HTR-8/SVneo (cell line): ENCODE measurements at regions not wholly inside any gene's neighbourhood (a gene's known extent, or its start where the extent isn't known, plus 50 kb on each side); places are given as distances from the start of the nearest gene placed in this dataset.

Experiments
- DNase-seq: peaks from one replicate; pipeline ENCODE4 v3.0.0; 2011; ENCODE audit warnings: low spot score, mixed read lengths; ENCODE audit not compliant: insufficient read length
- FAIRE-seq: peaks from 2 replicates; lab custom pipeline; 2011; peaks lifted over from hg19 to GRCh38; lab: Jason Lieb, UNC

GRCh38 chr2:174670446-174670845 is 72.8 kb upstream of the WIPF1 start:
- DNase-seq (no peak), FAIRE-seq (peak; percentile 31)

DNA sequence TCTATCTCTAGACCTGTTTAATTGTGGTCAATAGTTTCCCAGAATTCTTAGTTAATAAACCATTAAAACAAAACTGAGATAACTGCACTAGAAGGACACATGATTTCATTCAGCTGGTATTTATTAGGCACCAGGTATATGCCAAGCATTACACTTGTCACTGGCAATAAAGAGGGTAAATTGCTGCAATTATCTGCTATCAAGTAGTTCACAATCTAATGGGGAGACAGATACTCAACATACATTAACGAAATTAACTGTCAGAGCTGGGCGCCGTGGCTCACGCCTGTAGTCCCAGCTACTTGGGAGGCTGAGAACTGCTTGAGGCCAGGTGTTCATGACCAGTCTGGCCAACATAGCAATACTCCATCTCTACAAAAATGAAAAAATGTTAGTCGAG is 71.7 kb upstream of the WIPF1 start:
- no peak for FAIRE-seq
- DNase-seq: no peak

DNA sequence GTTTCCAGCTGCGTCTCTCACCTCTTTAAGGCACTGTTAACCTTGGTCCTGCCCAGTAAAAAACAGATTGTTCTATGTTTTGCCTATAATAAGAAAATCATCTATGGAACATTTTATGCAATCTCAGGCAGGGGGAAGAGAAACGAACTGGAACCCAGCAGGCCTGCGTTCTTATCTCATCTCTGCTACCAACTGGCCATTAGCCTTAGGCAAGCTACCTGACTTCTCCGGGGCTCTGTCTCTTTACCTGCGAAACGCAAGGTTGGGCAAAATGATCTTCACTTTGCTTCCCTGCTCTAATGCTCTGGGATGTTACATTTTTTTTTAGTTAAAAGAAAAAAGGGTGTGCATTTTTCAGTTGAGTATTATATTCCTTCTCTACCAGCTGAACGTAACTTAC is 70.5 kb upstream of the WIPF1 start:
- FAIRE-seq: no peak

DNA sequence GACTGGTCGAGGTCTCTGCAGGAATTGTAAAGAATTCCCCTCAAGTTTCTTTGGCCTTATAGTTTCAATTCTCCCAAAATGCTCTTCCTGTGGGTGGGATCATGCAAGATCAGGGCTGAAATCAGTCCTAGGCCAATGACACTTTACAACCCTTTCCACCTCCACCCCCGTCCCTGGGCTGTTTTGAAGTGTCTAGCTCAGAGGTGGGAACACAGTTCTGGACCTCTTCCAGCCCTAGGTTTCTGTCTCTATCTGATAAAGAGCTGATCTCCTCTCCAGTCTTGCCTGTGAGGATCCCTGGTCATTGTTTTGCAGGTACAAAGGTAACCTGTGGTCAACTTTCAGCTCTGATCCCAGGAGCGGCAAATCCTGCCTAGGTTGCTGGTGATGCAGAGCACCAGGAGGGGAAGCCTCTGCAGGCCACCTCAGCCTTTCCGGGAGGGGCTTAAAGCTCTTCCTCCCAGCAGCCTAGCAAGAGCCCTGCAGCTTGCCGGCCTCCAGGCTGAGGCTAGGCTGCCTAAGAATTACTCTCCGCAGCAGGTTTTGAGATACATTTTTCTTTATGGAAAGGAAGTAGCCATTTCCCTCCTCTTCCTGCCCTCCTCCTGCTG is 69.8 kb upstream of the WIPF1 start:
- no peak for DNase-seq
- FAIRE-seq: no peak

More for the DNA sequence above, 70.5 kb upstream of the WIPF1 start:
- no peak for DNase-seq

DNA sequence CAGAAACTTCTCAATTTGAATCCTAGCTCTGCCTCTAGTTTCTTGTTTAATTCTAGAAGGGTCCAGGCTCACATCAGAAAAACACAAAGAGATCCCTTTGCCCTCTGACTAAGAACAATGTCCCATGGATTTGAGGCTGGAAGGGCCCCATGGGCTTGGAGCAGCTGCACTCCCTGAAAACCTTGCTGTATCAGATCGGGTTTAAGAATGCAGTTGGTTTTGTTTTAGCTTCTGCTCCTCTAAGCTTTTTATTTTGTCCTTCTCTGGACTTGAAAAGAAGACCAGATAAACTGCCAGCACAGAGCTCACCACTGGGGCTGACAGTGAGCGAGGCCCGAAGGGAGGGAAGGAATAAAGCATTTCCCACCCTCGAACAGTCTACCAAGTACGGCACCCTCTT is 69.2 kb upstream of the WIPF1 start:
- no peak for FAIRE-seq

DNA sequence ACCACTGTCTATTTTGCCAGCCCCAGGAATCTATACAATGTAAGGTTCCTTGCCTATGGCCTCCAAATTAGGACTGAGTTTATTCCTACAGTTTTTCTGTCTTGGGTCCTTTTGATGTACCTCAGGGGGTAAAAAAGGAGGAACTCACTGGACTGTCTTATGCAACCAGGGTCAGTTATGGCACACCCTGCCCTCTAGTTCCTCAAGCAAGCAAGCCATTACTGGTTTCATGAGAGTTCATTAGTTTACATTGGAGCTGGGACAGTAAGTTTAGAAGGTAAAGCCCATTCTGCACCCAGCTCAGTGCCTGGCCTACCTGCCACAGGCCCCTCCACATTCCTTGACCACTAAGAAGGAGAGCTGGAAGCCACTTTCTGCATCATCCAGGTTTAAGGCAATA is 68.7 kb upstream of the WIPF1 start:
- no peak for DNase-seq
- FAIRE-seq: no peak

More for the DNA sequence above, 69.2 kb upstream of the WIPF1 start:
- DNase-seq: no peak

DNA sequence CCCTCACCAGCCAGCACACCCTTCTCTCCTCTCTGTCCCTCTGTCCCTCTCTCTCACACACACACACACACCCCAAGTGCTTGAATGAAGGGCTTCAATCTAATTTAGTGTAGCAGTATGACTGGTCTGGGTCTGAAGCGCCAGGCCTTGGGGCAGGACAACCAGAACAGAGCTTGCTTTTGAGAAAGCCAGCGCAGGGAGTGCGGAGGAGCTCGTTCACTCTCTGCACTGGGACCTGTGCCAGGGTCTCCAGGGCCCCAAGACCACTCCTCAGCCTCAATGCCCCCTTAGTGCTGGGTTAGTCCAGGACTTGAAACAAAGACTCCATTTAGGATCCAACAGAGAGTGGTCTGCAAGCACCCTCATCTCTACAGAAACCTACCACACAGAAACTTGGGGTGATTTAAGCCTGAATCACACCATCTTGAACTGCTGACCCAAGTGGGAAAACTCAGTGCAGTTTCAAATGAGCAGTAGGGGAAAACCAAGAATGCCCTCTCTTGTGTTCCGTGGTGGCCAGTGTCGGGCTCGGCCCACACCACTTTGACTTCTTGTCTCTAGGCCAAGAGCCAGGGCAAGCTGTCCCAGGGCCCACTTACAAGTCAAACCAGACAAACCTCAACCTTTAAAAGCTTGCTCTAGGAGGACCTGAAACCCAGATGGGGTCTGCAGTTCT is 66.6 kb upstream of the WIPF1 start:
- DNase-seq (no peak), FAIRE-seq (no peak)

DNA sequence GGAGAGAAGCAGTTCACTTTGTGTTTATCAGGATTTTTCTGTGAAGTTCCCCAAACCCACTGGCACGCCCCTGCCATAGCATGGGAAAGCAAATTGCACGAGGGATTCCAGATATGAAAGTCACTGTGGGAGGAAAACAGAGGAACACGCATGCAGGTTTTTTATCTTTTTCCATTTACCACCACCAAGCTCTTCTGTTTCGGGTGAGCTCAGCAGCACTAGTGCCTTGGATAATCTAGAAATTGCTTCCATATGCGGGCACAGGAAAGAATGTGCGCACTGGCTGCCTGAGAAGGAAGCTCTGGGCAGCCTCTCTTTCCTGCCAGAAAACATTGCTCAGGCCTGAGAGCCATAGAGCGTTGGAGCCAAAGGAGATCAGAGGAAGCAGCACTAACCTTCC is 65.9 kb upstream of the WIPF1 start:
- DNase-seq (no peak), FAIRE-seq (no peak)

- no peak for FAIRE-seq
Observed at GRCh38 chr2:174662859-174663258, 65.3 kb upstream of the WIPF1 start.

GRCh38 chr2:174662459-174662858 is 64.9 kb upstream of the WIPF1 start:
- FAIRE-seq (no peak), DNase-seq (no peak)

More at GRCh38 chr2:174662859-174663258, 65.3 kb upstream of the WIPF1 start:
- no peak for DNase-seq

DNA sequence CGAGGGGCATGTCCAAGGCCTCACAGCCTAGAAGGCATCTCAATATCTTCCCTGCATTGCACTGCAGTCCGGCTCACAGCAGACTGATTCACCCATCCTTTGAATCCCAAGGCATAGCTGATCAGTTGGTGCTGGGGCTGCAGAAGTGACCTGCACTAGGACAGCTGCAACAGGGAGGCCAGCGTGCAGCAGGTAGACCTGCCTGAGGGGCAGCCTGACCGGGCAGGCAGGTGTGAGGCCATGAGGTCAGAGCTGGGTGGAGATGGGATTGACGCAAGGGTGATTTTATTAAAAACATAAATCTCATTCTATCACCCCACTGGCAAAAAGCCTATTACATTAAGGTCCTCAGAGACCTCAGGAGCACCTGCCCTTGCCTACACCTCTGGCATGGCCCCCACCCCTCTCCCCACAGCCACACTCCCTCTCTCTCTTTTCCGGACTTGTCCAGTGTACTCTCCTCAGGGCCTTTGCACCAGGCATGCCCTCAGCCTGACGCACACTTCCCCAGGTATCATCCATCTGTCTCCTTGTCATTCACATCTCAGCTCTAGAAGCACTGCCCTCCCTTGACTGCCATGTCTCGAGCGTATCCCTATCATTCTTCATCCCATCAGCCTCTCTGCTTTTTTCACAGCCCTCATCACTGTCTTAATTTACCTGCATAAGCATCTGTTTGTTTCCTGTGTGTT is 63.5 kb upstream of the WIPF1 start:
- no peak for FAIRE-seq
- DNase-seq: no peak

GRCh38 chr2:174659069-174659900 is 61.7 kb upstream of the WIPF1 start:
- DNase-seq: no peak
- no peak for FAIRE-seq

GRCh38 chr2:174656676-174657176 is 59.1 kb upstream of the WIPF1 start:
- DNase-seq (no peak), FAIRE-seq (no peak)

DNA sequence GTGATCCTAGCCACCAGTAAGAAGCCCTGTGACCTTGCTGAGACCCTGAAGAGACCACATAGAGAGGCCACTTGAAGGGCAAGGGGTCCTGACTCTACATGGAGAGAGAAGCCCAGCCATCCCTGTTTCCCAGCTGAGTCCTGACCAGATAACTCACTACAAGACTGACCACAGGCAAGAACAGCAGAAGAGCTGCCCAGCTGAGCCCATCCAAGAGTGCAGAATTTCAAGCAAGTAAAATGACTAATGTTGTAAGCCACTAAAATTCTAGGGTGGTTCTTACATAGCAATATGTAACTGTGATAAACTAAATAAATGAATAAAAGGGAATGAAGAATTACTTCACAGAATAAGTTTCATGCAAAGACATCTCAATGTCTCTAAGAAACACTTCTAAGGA is 58.4 kb upstream of the WIPF1 start:
- DNase-seq: no peak
- no peak for FAIRE-seq

DNA sequence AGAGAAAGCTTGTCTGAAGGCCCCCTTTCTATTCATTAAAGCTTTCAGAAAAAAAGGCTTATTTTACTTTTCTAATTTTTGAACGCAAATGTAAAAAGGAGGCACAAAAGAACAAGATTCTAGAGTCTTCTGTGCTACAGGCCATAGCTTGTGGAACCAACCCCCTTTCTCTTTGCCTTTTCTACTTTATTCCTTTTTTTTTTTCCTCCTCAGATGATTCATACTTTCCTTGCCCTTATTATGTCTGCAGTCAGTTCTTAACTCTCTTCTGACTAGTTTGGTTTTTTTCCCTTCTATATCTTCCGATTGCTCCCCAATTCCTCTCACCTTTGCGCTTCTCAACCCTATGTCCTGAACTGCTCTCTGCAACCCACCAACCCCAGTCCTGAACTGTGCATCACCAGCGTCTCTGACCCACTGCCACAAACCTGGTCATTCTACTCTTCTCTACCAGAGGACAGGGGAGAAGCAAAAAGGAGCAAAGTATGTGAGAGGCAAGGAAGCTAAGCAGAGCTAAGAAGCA is 56.9 kb upstream of the WIPF1 start:
- FAIRE-seq (no peak), DNase-seq (no peak)

- FAIRE-seq (no peak), DNase-seq (no peak)
Observed at GRCh38 chr2:174648896-174649295, 51.3 kb upstream of the WIPF1 start.
